ENCODE measurements at regions not wholly inside any gene's neighbourhood (a gene's known extent, or its start where the extent isn't known, plus 50 kb on each side); places are given as distances from the start of the nearest gene placed in this dataset.

DNA sequence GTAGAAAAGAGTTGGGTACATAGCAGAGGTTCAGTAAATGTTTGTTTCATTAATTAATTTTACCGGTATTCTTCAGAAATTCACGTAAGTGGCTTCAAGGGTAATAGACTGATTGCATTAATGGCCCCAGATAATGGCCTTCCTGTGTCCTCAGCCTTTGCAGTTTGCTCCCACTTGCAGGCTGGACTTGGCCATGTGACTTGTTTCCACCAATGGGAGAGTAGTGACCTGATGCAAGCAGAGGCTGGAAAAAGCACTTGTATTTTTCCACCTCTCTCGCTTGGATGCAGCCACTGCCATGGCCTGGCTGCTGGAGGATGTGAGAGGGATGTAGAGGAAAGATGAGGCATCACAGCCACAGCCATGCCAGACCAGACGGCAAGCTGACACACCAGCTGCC, 480.9 kb downstream of the CDK5RAP2 start:
- Histone ChIP-seq H3K27me3 (ENCODE audit: control insufficient read depth in 2 of 2, insufficient read depth in 1 of 2, low read length in 1 of 2) (no peaks in the 10 kb centered on the region), H3K4me3 (ENCODE audit: low read length in 2 of 2) (no peak overlapping the region), H3K4me1 (ENCODE audit: control insufficient read depth in 2 of 2, insufficient read depth in 2 of 2, low read length in 2 of 2) (no peaks in the 10 kb centered on the region), H3K9me3 (ENCODE audit: control insufficient read depth in 2 of 2, insufficient read depth in 1 of 2, low read length in 1 of 2) (no peaks in the 10 kb centered on the region), H3K36me3 (ENCODE audit: control insufficient read depth in 2 of 2, insufficient read depth in 2 of 2, low read length in 1 of 2) (no peaks in the 10 kb centered on the region), H3K27ac (ENCODE audit: low read depth in 1 of 2, low read length in 1 of 2) (no peak overlapping the region)
- DNase-seq (ENCODE audit: low read depth in 6 of 9, low spot score in 9 of 9), result no peak
- WGBS, result 94% methylated on average over 4 of the region's 4 CpGs

GRCh38 chr9:120098584-120098983, 481.4 kb downstream of the CDK5RAP2 start:
- no peak overlapping the region for H3K4me3 ChIP-seq (ENCODE audit: low read length in 2 of 2)
- no peak for DNase-seq (ENCODE audit: low read depth in 6 of 9, low spot score in 9 of 9)
- WGBS, result 80% methylated on average over 6 of the region's 6 CpGs
- H3K9me3 ChIP-seq (ENCODE audit: control insufficient read depth in 2 of 2, insufficient read depth in 1 of 2, low read length in 1 of 2), result no peaks in the 10 kb centered on the region
- H3K27me3 ChIP-seq (ENCODE audit: control insufficient read depth in 2 of 2, insufficient read depth in 1 of 2, low read length in 1 of 2), result no peaks in the 10 kb centered on the region
- H3K36me3 ChIP-seq (ENCODE audit: control insufficient read depth in 2 of 2, insufficient read depth in 2 of 2, low read length in 1 of 2), result no peaks in the 10 kb centered on the region
- H3K27ac ChIP-seq (ENCODE audit: low read depth in 1 of 2, low read length in 1 of 2), result no peak overlapping the region
- no peaks in the 10 kb centered on the region for H3K4me1 ChIP-seq (ENCODE audit: control insufficient read depth in 2 of 2, insufficient read depth in 2 of 2, low read length in 2 of 2)

DNA sequence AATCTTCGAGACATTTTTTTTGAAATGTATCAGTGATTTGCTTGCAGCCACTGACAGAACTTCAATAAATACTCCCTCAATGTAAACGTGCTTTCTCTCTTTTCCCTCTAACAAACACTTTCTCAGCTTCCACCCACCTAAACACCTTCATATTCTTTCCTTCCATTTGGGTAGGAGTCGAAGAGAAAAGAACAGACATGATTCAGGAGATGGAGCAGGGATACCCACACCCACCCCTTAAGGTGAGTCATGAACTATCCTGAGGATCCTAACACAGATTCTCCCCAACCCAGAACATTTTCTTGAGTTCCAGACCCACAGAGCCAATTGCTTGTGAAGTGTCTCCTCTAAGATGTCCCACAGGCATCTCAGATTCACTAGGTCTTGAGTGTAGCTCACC, 488.8 kb downstream of the CDK5RAP2 start:
- DNase-seq (ENCODE audit: low read depth in 6 of 9, low spot score in 9 of 9), result no peak
- Histone ChIP-seq H3K27me3 (ENCODE audit: control insufficient read depth in 2 of 2, insufficient read depth in 1 of 2, low read length in 1 of 2) (no peaks in the 10 kb centered on the region), H3K4me3 (ENCODE audit: low read length in 2 of 2) (no peak overlapping the region), H3K27ac (ENCODE audit: low read depth in 1 of 2, low read length in 1 of 2) (no peak overlapping the region), H3K36me3 (ENCODE audit: control insufficient read depth in 2 of 2, insufficient read depth in 2 of 2, low read length in 1 of 2) (no peaks in the 10 kb centered on the region), H3K4me1 (ENCODE audit: control insufficient read depth in 2 of 2, insufficient read depth in 2 of 2, low read length in 2 of 2) (no peaks in the 10 kb centered on the region), H3K9me3 (ENCODE audit: control insufficient read depth in 2 of 2, insufficient read depth in 1 of 2, low read length in 1 of 2) (no peaks in the 10 kb centered on the region)
- 76% methylated on average over 3 of the region's 3 CpGs for WGBS

GRCh38 chr9:120080849-120081248, 499.1 kb downstream of the CDK5RAP2 start:
- Histone ChIP-seq H3K27me3 (ENCODE audit: control insufficient read depth in 2 of 2, insufficient read depth in 1 of 2, low read length in 1 of 2) (no peaks in the 10 kb centered on the region), H3K4me1 (ENCODE audit: control insufficient read depth in 2 of 2, insufficient read depth in 2 of 2, low read length in 2 of 2) (no peaks in the 10 kb centered on the region), H3K36me3 (ENCODE audit: control insufficient read depth in 2 of 2, insufficient read depth in 2 of 2, low read length in 1 of 2) (no peaks in the 10 kb centered on the region), H3K4me3 (ENCODE audit: low read length in 2 of 2) (no peak overlapping the region), H3K9me3 (ENCODE audit: control insufficient read depth in 2 of 2, insufficient read depth in 1 of 2, low read length in 1 of 2) (no peaks in the 10 kb centered on the region), H3K27ac (ENCODE audit: low read depth in 1 of 2, low read length in 1 of 2) (no peak overlapping the region)
- WGBS, result 49% methylated on average over 8 of the region's 8 CpGs
- no peak for DNase-seq (ENCODE audit: low read depth in 6 of 9, low spot score in 9 of 9)

DNA sequence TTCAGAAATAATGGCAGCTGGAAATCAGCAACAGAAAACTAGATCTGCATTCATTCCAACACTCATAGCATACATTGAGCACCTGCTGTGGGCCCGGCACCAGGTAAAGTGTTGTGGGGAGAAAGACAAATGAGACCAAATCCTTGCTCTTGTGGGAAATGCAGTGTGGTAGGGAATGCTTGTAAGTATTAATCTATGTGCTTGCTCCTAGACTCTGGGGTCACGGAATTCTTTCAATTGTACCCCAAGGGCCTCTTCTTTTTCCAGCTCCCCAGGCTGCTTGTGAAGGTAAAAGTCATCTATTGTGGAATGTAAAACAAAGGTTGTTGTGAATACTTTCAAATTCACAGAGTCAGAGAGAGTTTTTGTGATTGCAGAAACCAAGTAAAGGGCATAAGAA, 501.9 kb downstream of the CDK5RAP2 start:
- Histone ChIP-seq H3K36me3 (ENCODE audit: control insufficient read depth in 2 of 2, insufficient read depth in 2 of 2, low read length in 1 of 2) (no peaks in the 10 kb centered on the region), H3K4me3 (ENCODE audit: low read length in 2 of 2) (no peak overlapping the region), H3K27ac (ENCODE audit: low read depth in 1 of 2, low read length in 1 of 2) (no peak overlapping the region), H3K9me3 (ENCODE audit: control insufficient read depth in 2 of 2, insufficient read depth in 1 of 2, low read length in 1 of 2) (no peaks in the 10 kb centered on the region), H3K27me3 (ENCODE audit: control insufficient read depth in 2 of 2, insufficient read depth in 1 of 2, low read length in 1 of 2) (no peaks in the 10 kb centered on the region), H3K4me1 (ENCODE audit: control insufficient read depth in 2 of 2, insufficient read depth in 2 of 2, low read length in 2 of 2) (no peaks in the 10 kb centered on the region)
- no peak for DNase-seq (ENCODE audit: low read depth in 6 of 9, low spot score in 9 of 9)
- 92% methylated on average over 2 of the region's 2 CpGs for WGBS

DNA sequence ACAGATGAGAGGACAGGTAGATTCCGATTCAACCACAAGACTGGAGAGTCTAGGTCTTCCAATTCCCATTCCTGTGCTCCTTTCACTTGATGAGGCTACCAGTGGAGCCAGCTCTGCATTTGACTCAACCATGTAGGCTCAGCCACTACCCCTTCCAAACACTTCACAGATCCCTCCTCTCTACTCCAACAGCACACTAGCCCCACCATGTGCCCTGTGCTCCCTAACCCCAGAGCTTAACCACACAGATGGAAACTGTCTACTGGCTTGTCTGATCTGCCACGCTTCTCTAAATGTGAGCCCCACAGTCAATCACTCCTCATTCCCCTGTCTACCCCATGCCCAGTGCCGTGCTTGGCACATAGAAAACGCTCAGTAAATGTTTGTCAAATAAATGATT, 508.2 kb downstream of the CDK5RAP2 start:
- no peaks in the 10 kb centered on the region for H3K9me3 ChIP-seq (ENCODE audit: control insufficient read depth in 2 of 2, insufficient read depth in 1 of 2, low read length in 1 of 2)
- WGBS, result 92% methylated on average over 4 of the region's 4 CpGs

DNA sequence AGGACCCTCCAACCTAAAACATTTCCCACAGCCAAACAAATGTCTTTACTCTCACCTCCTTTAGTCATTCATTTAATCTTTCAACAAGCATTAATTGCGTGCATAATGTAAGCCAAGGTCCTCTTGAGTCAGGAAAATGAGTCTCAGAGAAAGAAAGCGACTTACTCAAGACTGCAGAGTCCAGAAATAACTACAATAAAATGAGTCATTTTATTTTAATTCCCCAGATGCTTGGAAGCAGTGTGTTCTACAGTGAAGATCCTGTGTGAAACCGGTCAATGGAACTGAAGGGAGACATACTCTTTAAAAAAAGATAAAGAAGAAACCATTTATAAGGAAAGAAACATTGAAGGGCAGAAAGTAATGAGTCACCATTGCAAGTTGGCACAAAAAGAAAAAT, 513.7 kb downstream of the CDK5RAP2 start:
- 87% methylated on average over 3 of the region's 3 CpGs for WGBS
- no peak for DNase-seq (ENCODE audit: low read depth in 6 of 9, low spot score in 9 of 9)
- H3K9me3 ChIP-seq (ENCODE audit: control insufficient read depth in 2 of 2, insufficient read depth in 1 of 2, low read length in 1 of 2), result no peaks in the 10 kb centered on the region
- H3K4me1 ChIP-seq (ENCODE audit: control insufficient read depth in 2 of 2, insufficient read depth in 2 of 2, low read length in 2 of 2), result no peaks in the 10 kb centered on the region
- no peak overlapping the region for H3K4me3 ChIP-seq (ENCODE audit: low read length in 2 of 2)
- H3K36me3 ChIP-seq (ENCODE audit: control insufficient read depth in 2 of 2, insufficient read depth in 2 of 2, low read length in 1 of 2), result no peaks in the 10 kb centered on the region
- H3K27me3 ChIP-seq (ENCODE audit: control insufficient read depth in 2 of 2, insufficient read depth in 1 of 2, low read length in 1 of 2), result no peaks in the 10 kb centered on the region
- no peak overlapping the region for H3K27ac ChIP-seq (ENCODE audit: low read depth in 1 of 2, low read length in 1 of 2)

More for the DNA sequence above, 508.2 kb downstream of the CDK5RAP2 start:
- Histone ChIP-seq H3K27ac (ENCODE audit: low read depth in 1 of 2, low read length in 1 of 2) (no peak overlapping the region), H3K4me3 (ENCODE audit: low read length in 2 of 2) (no peak overlapping the region), H3K36me3 (ENCODE audit: control insufficient read depth in 2 of 2, insufficient read depth in 2 of 2, low read length in 1 of 2) (no peaks in the 10 kb centered on the region), H3K4me1 (ENCODE audit: control insufficient read depth in 2 of 2, insufficient read depth in 2 of 2, low read length in 2 of 2) (no peaks in the 10 kb centered on the region), H3K27me3 (ENCODE audit: control insufficient read depth in 2 of 2, insufficient read depth in 1 of 2, low read length in 1 of 2) (no peaks in the 10 kb centered on the region)
- no peak for DNase-seq (ENCODE audit: low read depth in 6 of 9, low spot score in 9 of 9)

DNA sequence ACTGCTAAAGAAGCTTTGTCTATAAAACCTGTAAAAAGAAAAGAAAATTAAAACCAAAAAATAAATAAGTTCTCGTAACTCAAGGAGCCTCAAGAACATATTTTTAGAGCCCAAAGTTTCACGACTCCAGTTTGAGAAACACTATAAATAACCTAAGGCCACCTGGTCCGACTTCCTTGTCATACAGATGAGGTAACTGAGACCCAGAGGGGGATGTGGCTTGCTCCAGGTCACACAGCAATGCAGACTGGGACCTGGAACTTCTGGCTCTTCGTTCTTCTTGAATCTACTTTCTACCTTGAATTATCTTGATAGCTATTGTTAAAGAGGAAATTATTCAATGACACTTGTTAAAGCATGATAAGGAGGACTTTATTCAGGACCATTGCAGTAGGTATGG, 514.8 kb downstream of the CDK5RAP2 start:
- DNase-seq (ENCODE audit: low read depth in 6 of 9, low spot score in 9 of 9), result no peak

GRCh38 chr9:120045011-120045410, 535.0 kb downstream of the CDK5RAP2 start:
- 87% methylated on average over 9 of the region's 9 CpGs for WGBS
- Histone ChIP-seq H3K4me3 (ENCODE audit: low read length in 2 of 2) (no peak overlapping the region), H3K27me3 (ENCODE audit: control insufficient read depth in 2 of 2, insufficient read depth in 1 of 2, low read length in 1 of 2) (no peaks in the 10 kb centered on the region), H3K36me3 (ENCODE audit: control insufficient read depth in 2 of 2, insufficient read depth in 2 of 2, low read length in 1 of 2) (no peaks in the 10 kb centered on the region), H3K27ac (ENCODE audit: low read depth in 1 of 2, low read length in 1 of 2) (no peak overlapping the region), H3K4me1 (ENCODE audit: control insufficient read depth in 2 of 2, insufficient read depth in 2 of 2, low read length in 2 of 2) (no peaks in the 10 kb centered on the region), H3K9me3 (ENCODE audit: control insufficient read depth in 2 of 2, insufficient read depth in 1 of 2, low read length in 1 of 2) (no peaks in the 10 kb centered on the region)
- DNase-seq (ENCODE audit: low read depth in 6 of 9, low spot score in 9 of 9), result no peak

More for the DNA sequence above, 514.8 kb downstream of the CDK5RAP2 start:
- Histone ChIP-seq H3K4me3 (ENCODE audit: low read length in 2 of 2) (no peak overlapping the region), H3K9me3 (ENCODE audit: control insufficient read depth in 2 of 2, insufficient read depth in 1 of 2, low read length in 1 of 2) (no peaks in the 10 kb centered on the region), H3K36me3 (ENCODE audit: control insufficient read depth in 2 of 2, insufficient read depth in 2 of 2, low read length in 1 of 2) (no peaks in the 10 kb centered on the region), H3K27ac (ENCODE audit: low read depth in 1 of 2, low read length in 1 of 2) (no peak overlapping the region), H3K4me1 (ENCODE audit: control insufficient read depth in 2 of 2, insufficient read depth in 2 of 2, low read length in 2 of 2) (no peaks in the 10 kb centered on the region), H3K27me3 (ENCODE audit: control insufficient read depth in 2 of 2, insufficient read depth in 1 of 2, low read length in 1 of 2) (no peaks in the 10 kb centered on the region)
- WGBS, result 57% methylated on average over 4 of the region's 4 CpGs

GRCh38 chr9:120043448-120043847, 536.5 kb downstream of the CDK5RAP2 start:
- no peak for DNase-seq (ENCODE audit: low read depth in 6 of 9, low spot score in 9 of 9)

More at GRCh38 chr9:120043448-120043847, 536.5 kb downstream of the CDK5RAP2 start:
- Histone ChIP-seq H3K27me3 (ENCODE audit: control insufficient read depth in 2 of 2, insufficient read depth in 1 of 2, low read length in 1 of 2) (no peaks in the 10 kb centered on the region), H3K4me3 (ENCODE audit: low read length in 2 of 2) (no peak overlapping the region), H3K9me3 (ENCODE audit: control insufficient read depth in 2 of 2, insufficient read depth in 1 of 2, low read length in 1 of 2) (no peaks in the 10 kb centered on the region), H3K27ac (ENCODE audit: low read depth in 1 of 2, low read length in 1 of 2) (no peak overlapping the region), H3K36me3 (ENCODE audit: control insufficient read depth in 2 of 2, insufficient read depth in 2 of 2, low read length in 1 of 2) (no peaks in the 10 kb centered on the region), H3K4me1 (ENCODE audit: control insufficient read depth in 2 of 2, insufficient read depth in 2 of 2, low read length in 2 of 2) (no peaks in the 10 kb centered on the region)
- 85% methylated on average over 7 of the region's 7 CpGs for WGBS

Data from thymus (tissue), 11 donors.